MCF 10A (cell line): ENCODE measurements at regions not wholly inside any gene's neighbourhood (a gene's known extent, or its start where the extent isn't known, plus 50 kb on each side); places are given as distances from the start of the nearest gene placed in this dataset.
A peak's percentile ranks its signal among the peaks of the same experiment; 100 is the strongest.

ENCODE experiments used
- BruUV-seq: library from RNA; stranded (reverse); fragments of 400-500 nt; replicated peaks from 2 replicates; lab custom pipeline; 2021; lab: Mats Ljungman, UMichigan
- CTCF ChIA-PET: fragments of 300-600 bp; sonication (Branson Sonifier 250); formaldehyde crosslinking; extraction: SDS; loops from one replicate; lab custom pipeline; 2021; ENCODE audit warnings: antibody characterized with exemption, inconsistent platforms; lab: Yijun Ruan, JAX
- POLR2A ChIA-PET: fragments of 300-600, 350-650 bp; sonication (Branson Sonifier 250); formaldehyde crosslinking; extraction: SDS; loops from one replicate; lab custom pipeline; 2020; ENCODE audit warnings: antibody characterized with exemption, inconsistent platforms; lab: Yijun Ruan, JAX
- DNase-seq: peaks from one replicate; pipeline ENCODE4 v3.0.0-alpha.2; 2018; ENCODE audit not compliant: unreplicated experiment
- H3K27ac Mint-ChIP-seq: one replicate; pipeline ENCODE4 v1.8.0; 2022; ENCODE audit warnings: mild to moderate bottlenecking, low read depth, mixed read lengths; ENCODE audit not compliant: unreplicated experiment
- H3K27me3 Mint-ChIP-seq: one replicate; pipeline ENCODE4 v1.8.0; 2022; ENCODE audit warnings: mixed read lengths; ENCODE audit not compliant: insufficient read depth, unreplicated experiment
- H3K36me3 Mint-ChIP-seq: one replicate; pipeline ENCODE4 v1.8.0; 2022; ENCODE audit warnings: mild to moderate bottlenecking, moderate library complexity, mixed read lengths; ENCODE audit not compliant: insufficient read depth, unreplicated experiment
- H3K4me1 Mint-ChIP-seq: one replicate; pipeline ENCODE4 v1.8.0; 2022; ENCODE audit warnings: mixed read lengths; ENCODE audit not compliant: insufficient read depth, unreplicated experiment
- H3K4me3 Mint-ChIP-seq: one replicate; pipeline ENCODE4 v1.8.0; 2022; ENCODE audit warnings: mild to moderate bottlenecking, moderate library complexity, mixed read lengths; ENCODE audit not compliant: unreplicated experiment
- H3K9me3 Mint-ChIP-seq: one replicate; pipeline ENCODE4 v1.8.0; 2022; ENCODE audit warnings: mixed read lengths; ENCODE audit not compliant: unreplicated experiment
- intact Hi-C: fragments of 100-400 bp; cut with micrococcal nuclease; formaldehyde crosslinking; loops from 2 replicates; pipeline ENCODE4 v1.14.1; 2022
- TF ChIP-seq, protein P1 (sequence below): fragments of 200-600 bp; IDR thresholded peaks from one replicate; pipeline ENCODE4 v1.8.0; 2022; ENCODE audit warnings: antibody characterized with exemption, mild to moderate bottlenecking; ENCODE audit not compliant: unreplicated experiment

DNA sequence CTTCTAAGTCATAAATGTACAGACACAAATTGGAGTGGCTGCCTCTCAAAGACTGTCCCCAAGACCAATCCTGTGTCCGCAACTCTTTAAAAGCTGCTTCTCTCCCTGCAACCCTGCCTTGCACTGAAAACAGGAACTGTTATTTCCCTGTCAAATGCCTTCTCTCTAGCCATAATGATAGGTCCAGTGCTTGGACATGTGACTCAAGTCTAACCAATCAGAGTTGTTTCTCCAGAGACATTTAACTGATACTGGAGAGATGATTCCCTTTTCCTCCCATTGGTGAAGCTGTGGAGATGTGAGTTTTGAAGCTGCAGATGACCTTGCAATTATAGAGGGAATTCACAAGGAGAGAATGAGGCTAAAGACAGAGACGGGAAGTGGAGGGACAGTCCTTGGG lies 253.3 kb upstream of the CDH5 start:
- intact Hi-C loops: no loop called here
- Mint-ChIP-seq H3K9me3 (peaks cover 45% of the 10 kb centered on the region), H3K27ac (no peak overlapping the region), H3K36me3 (no peaks in the 10 kb centered on the region), H3K4me3 (no peak overlapping the region), H3K4me1 (no peaks in the 10 kb centered on the region), H3K27me3 (no peaks in the 10 kb centered on the region)
- ChIA-PET CTCF (interaction anchor here (0.7 kb wide), 1 partner anchor 17 kb away, joined by 4 read pairs; no protein-coding TSS in a partner anchor), POLR2A (no interaction called here)
- DNase-seq: no peak
- TF ChIP-seq, protein P1, sequence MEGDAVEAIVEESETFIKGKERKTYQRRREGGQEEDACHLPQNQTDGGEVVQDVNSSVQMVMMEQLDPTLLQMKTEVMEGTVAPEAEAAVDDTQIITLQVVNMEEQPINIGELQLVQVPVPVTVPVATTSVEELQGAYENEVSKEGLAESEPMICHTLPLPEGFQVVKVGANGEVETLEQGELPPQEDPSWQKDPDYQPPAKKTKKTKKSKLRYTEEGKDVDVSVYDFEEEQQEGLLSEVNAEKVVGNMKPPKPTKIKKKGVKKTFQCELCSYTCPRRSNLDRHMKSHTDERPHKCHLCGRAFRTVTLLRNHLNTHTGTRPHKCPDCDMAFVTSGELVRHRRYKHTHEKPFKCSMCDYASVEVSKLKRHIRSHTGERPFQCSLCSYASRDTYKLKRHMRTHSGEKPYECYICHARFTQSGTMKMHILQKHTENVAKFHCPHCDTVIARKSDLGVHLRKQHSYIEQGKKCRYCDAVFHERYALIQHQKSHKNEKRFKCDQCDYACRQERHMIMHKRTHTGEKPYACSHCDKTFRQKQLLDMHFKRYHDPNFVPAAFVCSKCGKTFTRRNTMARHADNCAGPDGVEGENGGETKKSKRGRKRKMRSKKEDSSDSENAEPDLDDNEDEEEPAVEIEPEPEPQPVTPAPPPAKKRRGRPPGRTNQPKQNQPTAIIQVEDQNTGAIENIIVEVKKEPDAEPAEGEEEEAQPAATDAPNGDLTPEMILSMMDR: no peak
- no TSS peak for BruUV-seq

DNA sequence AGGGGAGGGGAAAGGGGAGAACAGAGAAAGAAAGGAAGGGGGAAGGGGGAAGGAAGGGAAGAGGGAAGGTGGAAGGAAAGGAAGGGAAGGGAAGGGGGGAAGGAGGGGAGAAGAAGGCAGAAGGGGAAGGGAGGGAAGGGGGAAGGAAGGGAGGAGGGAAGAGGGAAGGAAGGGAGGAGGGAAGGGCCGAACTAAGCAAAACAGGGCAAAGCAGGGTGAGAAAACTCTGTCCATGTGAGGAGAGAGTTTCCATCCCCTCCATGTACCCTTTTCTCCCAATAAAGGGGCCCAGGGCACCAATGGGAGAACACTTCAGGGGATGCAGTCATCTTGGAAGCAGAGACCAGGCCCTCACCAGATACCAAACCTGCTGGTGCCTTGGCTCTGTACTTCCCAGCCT lies 256.8 kb upstream of the CDH5 start:
- TF ChIP-seq, protein P1: no peak
- Mint-ChIP-seq H3K4me3 (no peak overlapping the region), H3K4me1 (no peaks in the 10 kb centered on the region), H3K27me3 (no peaks in the 10 kb centered on the region), H3K36me3 (no peaks in the 10 kb centered on the region), H3K9me3 (peaks cover 45% of the 10 kb centered on the region), H3K27ac (no peak overlapping the region)
- CTCF ChIA-PET: no interaction called here
- POLR2A ChIA-PET: no interaction called here
- no peak for DNase-seq
- no TSS peak for BruUV-seq
- intact Hi-C loops: no loop called here

DNA sequence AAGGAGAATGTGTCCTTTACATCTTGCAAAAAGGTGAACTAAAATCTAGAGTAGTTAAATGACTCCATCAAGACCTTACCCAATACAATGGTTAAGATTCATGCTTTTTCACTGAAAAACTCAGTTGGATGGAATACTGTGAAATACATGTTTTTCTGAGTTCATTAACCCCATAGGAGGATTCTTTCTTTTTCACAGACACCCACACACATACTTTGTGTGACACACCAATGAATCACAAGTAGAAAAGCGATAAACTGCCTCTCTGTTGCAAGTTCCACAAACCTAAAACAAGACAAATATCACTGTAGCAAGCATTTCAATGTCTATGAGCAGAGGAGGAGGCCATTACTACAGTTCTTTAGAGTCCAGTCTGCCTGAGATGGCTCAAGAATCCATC lies 258.8 kb upstream of the CDH5 start:
- peaks cover 33% of the 10 kb centered on the region for H3K9me3 Mint-ChIP-seq
- intact Hi-C loops: no loop called here
- no peaks in the 10 kb centered on the region for H3K4me1 Mint-ChIP-seq
- no peak overlapping the region for H3K27ac Mint-ChIP-seq
- peak; percentile 30 for DNase-seq
- no peak overlapping the region for H3K4me3 Mint-ChIP-seq
- TF ChIP-seq, protein P1: no peak
- H3K27me3 Mint-ChIP-seq: no peaks in the 10 kb centered on the region
- no peaks in the 10 kb centered on the region for H3K36me3 Mint-ChIP-seq
- POLR2A ChIA-PET: no interaction called here
- no TSS peak for BruUV-seq
- CTCF ChIA-PET: interaction anchor here (0.7 kb wide), 2 partner anchors 14 to 187 kb away, joined by 3 to 4 read pairs; no protein-coding TSS in a partner anchor

DNA sequence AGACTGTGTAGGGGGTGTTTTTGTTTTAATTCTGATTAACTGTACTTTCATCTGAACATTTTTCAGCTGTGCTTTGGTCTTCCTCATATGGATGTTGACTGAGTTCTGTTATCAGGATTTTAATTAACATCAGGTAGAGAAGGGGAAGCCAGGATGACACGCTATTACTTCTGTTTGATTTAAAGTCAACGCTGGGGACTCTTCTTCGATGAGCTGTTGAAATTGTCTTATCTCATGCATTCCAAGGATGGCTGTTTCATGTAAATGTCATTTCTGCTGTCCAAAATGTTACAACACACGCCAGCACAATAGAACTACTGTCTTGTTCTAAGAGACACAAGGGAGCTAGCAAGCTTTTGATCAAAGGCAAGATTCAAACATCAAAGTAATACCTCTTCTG lies 263.3 kb upstream of the CDH5 start:
- H3K36me3 Mint-ChIP-seq: no peaks in the 10 kb centered on the region
- intact Hi-C loops: no loop called here
- TF ChIP-seq, protein P1: no peak
- H3K27ac Mint-ChIP-seq: no peak overlapping the region
- ChIA-PET CTCF (interaction anchor here (0.6 to 1.3 kb wide), 4 partner anchors 12 to 189 kb away, joined by 3 to 5 read pairs (median 4); no protein-coding TSS in a partner anchor), POLR2A (no interaction called here)
- H3K9me3 Mint-ChIP-seq: peaks cover 26% of the 10 kb centered on the region
- no TSS peak for BruUV-seq
- no peak for DNase-seq
- no peaks in the 10 kb centered on the region for H3K27me3 Mint-ChIP-seq
- no peak overlapping the region for H3K4me3 Mint-ChIP-seq
- no peaks in the 10 kb centered on the region for H3K4me1 Mint-ChIP-seq
